ENCODE measurements at regions not wholly inside any gene's neighbourhood (a gene's known extent, or its start where the extent isn't known, plus 50 kb on each side); places are given as distances from the start of the nearest gene placed in this dataset.
"Not testable (repeated sequence)": the region's sequence is repeated elsewhere in the genome, so short reads cannot be mapped to it uniquely, and the experiment has no call there.

GRCh38 chr13:62171697-62172096 lies 756.0 kb upstream of the PCDH20 start:
- no peak for DNase-seq (ENCODE audit: low spot score)

DNA sequence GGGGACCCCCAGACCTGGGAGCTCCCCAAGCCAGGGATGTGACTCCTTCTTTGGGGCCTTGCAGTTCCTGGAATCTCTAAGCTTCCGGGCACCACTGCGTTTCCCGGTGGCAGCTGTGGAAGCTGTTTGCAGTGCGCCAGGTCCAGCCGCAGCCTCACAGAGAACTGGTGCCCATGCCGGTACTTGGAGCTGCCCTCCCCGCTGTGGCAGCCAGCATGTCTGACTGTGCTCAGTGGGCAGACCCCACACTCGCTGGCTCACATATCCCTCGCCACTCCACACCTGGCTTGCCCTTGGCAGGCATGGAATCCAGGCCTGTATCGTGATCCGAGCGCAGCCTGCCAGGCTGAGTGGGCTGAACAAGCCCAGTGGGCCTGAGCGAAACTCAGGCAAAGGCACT lies 753.2 kb upstream of the PCDH20 start:
- DNase-seq (ENCODE audit: low spot score), result no peak

- DNase-seq (ENCODE audit: low spot score), result no peak
Observed at GRCh38 chr13:62167650-62168172, 752.1 kb upstream of the PCDH20 start.

GRCh38 chr13:62162860-62163259 lies 747.2 kb upstream of the PCDH20 start:
- no peak for DNase-seq (ENCODE audit: low spot score)

DNA sequence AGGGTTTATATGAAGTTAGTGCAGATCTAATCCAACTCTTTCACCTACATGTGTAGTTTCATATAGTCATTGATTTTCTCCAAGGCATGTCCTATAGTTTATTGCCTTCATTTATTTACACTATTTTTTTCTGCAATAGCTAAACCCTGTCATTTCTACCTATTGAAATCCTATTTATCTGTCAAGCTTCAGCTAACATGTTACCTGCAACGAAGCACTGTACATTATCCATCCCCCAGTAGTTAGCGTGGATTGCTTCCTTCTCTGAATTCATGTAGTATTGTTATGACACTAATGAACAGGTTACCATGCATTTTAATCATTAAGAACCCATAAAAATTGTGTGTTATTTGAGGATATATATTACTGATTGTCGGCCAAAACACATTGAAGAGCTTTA lies 742.9 kb upstream of the PCDH20 start:
- DNase-seq (ENCODE audit: low spot score), result no peak

DNA sequence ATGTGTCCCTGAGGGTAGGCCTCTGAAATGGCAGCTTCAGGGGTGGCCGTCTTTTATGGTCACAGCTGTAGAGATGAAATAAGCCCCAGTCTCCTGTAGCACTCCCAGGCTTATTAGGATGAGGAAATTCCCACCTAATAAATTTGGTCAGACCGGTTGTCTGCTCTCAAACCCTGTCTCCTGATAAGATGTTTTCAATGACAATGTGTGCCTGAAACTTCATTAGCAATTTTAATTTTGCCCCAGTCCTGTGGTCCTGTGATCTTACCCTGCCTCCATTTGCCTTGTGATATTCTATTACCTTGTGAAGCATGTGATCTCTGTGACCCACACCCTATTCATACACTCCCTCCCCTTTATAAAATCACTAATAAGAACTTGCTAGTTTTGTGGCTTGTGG lies 736.1 kb upstream of the PCDH20 start:
- not testable (repeated sequence) for DNase-seq (ENCODE audit: low spot score)

DNA sequence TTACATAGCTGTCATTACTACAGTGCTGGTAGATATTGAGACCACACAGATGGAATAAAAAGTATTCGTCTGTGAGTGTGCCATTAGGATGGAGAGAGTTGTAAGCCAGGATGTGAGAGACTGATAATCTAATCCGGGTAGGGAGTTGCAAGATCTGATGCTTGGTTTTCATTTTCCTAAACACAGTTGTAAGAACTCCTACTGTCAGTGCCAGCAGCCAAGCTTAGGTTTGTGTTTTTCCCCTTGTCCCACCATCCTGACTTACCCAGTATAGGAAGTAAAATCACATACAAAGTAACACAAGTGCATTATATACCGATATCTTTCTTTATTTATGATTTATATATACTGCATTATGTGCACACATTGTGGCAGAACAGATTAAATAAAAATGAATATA lies 726.4 kb upstream of the PCDH20 start:
- DNase-seq (ENCODE audit: low spot score), result no peak

DNA sequence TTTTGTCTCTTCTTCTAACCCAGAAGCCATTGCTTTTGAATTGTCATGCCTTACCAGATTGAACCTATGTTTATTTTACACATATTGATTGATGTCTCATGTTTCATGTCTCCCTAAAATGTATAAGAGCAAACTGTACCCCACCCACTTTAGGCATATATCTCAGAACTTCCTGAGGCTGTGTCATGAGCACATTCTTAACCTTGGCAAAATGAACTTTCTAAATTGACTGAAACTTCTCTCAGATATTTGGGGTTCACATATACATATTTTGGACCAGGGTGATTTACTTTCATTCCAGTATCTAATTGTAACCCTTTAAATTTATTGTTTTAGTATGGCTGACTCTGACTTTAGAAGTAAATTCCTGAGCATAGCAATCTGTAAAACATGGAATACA lies 723.9 kb upstream of the PCDH20 start:
- no peak for DNase-seq (ENCODE audit: low spot score)

DNA sequence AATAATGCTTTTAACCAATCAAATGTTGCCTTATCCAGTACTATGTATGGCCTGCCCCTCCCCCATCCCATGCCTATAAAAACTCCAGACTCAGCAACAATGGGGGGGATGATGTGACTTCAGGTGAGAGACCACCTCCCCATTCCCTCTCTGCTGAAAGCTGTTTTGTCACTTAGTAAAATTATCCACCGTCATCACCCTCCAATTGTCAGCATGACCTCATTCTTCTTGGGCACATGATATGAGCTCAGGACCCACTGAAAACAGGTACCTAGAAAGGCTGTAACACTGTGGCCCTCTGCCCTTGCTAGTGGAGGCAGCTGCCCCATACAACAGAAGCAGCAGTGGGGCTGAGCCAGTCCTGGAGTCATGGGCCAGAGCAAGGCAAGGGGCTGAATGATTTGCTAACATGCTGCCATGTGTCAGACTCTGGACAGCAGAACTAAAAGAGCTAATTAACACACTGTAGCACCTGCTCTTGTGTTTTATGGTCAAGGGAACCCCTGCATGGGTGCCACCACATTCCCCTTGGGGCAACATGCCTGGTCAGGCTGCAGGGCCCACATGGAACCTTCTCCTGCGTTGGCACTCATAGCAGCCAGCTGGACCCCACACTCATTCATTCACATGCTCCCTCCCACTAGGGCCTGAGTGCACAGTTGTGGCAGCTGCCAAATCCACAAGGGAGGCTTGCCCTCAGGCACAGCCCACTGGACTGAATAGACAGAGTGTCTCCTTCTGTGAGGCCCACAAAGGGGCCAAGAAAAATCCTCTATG lies 722.2 kb upstream of the PCDH20 start:
- DNase-seq (ENCODE audit: low spot score), result no peak

GRCh38 chr13:62131604-62132003 lies 716.0 kb upstream of the PCDH20 start:
- DNase-seq (ENCODE audit: low spot score), result no peak

DNA sequence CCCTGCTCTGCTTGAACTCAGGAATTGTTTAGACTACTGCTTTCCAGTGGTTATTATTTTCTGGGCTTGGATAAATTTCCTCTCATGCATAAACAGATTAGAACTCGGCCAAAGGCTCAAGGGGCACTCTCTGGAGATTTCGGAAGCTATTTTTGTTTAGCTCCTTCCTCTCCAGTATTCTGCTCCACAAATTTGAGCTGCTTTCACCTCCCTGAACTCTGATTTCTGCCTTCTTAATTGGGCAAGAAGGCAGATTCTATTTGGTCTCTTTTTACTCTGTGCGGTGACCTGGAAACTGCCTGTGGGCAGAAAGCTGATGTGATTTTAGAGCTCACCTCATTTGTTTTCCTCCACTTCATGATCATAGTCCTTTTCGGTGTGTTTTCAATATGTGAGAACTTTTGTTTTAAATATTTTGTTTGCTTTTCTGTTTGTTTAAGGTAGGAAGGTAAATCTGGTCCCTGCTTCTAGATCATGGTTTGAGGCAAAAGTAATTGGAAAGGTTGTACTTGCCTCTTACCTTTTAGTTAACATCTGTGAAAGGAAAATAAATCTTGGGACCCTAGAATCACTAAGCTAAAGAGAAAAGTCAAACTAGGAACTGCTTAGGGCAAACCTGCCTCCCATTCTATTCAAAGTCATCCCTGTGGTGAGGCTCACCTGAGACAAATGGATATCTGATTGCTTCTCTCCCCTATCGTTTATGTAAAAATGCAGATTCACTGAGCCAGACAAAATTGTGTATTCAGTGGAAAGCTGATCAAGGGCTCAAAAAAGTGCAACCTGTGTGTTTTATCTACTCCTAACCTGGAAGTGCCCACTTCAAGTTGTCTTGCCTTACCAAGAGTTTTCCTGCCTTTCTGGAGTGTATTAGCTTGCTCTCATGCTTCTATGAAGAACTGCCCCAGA lies 714.7 kb upstream of the PCDH20 start:
- DNase-seq (ENCODE audit: low spot score), result no peak

DNA sequence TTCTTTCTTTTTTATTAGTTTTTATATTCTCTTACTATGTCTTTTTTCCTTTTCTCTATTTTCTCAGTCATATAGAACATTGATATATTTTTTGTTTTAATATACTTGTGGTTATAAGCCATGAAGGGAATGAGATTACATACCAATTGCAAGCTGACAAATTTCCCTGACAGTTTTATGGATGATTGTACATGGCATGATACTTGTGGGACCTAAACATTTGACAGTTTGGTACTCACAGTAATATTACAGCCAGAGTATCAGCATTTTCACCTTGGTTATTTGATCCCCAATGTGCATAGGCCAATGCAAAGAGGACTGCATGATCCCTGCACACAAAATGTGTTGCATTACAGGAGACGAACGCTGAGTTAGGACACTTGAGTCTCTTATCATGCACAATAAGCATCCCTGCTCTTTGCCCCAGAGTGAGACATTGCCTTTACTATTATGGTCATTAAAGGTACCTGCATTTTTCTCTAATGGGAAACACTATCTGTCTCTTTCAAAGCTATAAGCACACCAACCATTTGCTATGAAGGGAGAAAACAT lies 713.4 kb upstream of the PCDH20 start:
- no peak for DNase-seq (ENCODE audit: low spot score)

DNA sequence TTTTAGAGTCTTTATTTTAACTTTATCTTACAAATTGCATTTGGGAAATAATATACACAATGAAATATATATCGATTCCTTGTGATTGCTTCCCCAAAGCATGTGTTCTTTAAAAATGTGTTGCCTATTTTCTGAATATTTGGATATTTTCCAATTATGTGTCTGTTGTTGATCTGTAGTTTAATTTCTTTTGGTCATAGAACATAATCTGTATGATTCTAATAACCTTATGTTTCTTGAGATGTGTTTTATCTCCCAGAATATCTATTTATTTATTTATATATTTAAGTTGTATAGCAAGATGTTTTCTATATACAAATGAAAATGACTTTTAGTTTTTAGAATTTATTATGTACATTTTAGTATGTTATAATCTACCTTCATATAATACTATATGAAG lies 710.8 kb upstream of the PCDH20 start:
- no peak for DNase-seq (ENCODE audit: low spot score)

DNA sequence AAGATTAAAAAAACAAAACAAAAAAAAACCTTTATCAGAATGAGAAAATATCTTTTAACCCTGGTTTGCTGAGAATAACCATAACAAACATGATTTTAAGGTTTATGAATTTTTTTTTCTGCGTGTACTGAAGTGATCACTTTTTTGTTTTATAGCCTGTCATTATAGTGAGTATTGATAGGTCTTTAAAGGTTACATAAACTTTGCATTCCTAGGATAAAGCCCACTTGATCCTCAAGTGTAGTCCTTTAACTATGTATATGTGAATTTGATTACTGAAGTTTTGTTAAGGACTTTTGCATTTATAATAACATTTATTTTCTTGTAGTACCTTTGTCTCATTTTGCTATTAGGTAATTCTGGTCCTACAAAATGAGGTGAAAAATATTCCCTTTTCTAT lies 709.8 kb upstream of the PCDH20 start:
- no peak for DNase-seq (ENCODE audit: low spot score)

- DNase-seq (ENCODE audit: low spot score), result no peak
Observed at GRCh38 chr13:62123409-62123808, 707.8 kb upstream of the PCDH20 start.

DNA sequence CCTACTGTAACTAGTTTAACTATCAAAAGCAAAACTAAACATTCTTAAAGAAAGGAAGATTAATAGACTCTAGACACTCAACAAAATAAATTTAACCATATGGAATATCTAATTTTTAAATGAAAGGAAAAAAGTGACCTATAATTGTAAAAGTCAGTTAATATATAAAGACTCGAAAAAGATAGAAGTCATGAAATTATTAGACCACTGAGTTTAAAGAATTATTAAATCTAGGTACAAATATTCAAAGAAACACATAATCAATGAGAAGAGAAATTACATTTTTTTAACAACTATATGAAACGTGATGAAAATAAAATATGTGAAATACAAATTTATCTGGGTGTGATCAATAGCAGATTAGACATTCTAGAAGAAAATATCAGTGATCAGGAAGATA lies 706.8 kb upstream of the PCDH20 start:
- DNase-seq (ENCODE audit: low spot score), result no peak

DNA sequence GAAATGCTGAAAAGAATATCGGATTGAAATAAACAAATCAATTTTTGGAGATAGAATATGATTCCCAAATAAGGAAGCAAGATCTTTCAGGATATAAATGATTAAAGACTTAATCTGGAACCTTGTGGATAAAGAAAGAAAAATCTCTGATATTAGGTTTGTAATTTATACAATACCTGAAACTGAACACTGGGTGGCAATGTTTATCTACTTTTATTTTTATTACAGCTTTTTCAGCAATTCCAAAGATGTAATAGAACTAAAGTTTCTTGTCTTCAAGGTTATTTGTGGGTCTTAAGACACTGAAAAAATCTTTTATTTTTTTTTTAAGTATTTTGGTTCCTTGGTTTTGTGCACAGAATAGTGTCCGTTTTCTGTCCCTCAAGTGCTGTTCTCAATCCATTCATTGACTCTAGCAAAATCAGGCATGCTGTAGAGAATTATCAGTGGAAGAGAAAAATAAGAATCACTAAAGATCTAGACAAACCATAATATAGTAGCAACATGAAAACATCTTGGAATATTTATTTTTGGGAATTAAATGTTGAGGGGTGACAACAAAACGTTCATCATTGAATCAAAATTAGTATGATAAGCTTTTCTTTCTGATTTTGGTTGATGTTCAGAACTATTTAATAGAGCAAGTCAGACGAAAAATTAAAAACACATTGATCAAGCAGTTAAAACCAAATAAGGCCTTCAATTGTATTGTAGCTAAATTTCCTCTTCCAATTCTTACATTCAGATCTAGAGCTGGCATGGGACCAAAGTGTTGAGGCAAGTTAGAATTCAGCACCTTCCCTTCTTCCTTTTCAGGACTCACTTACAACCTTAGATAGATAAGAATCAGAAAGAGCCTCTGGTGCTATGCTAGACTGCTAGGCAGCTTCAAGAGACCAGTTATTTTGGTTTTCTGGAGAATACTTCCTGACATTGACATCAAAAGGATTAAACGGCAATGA lies 704.4 kb upstream of the PCDH20 start:
- no peak for DNase-seq (ENCODE audit: low spot score)

GRCh38 chr13:62115831-62116230 lies 700.2 kb upstream of the PCDH20 start:
- no peak for DNase-seq (ENCODE audit: low spot score)

GRCh38 chr13:62113179-62113578 lies 697.5 kb upstream of the PCDH20 start:
- no peak for DNase-seq (ENCODE audit: low spot score)

DNA sequence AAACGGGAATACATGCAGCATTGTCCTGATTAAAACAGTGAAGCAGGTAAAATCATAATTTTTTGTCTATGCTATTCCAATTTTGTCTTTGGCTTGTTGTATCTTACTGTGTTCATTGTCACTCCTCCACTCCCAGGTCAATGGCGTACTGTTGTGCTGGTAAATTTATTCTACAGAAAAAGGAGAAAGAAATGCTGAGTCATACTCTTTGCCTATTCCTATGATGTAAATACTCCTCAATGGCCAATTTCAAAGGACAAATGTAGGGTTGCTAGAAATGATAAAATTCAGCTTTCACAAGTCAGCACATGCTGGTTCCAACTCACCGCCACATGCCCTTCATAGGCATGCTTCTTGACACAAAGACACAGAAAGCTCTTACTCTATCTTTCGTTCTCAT lies 694.4 kb upstream of the PCDH20 start:
- no peak for DNase-seq (ENCODE audit: low spot score)

DNA sequence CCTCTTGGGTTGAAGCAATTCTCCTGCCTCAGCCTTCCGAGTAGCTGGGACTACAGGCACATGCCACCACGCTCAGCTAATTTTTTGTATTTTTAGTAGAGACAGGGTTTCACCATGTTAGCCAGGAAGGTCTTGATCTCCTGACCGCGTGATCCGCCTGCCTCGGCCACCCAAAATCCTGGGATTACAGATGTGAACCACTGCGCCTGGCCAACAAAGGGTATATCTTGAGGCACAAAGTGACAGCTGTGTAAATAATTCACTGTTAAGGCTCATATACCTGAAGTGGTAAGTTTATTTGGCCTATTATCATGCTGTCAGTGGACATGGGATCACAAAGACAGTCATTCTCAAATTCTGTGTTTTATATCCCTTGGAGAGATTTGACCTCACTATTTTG lies 688.5 kb upstream of the PCDH20 start:
- not testable (repeated sequence) for DNase-seq (ENCODE audit: low spot score)

Data from mesenteric fat pad (tissue), 1 donor.